ENCODE measurements at regions not wholly inside any gene's neighbourhood (a gene's known extent, or its start where the extent isn't known, plus 50 kb on each side); places are given as distances from the start of the nearest gene placed in this dataset.

GRCh38 chr4:152073351-152074087 is 312.7 kb upstream of the GATB start:
- DNase-seq (ENCODE audit: insufficient read length, low spot score) (no peak), FAIRE-seq (no peak)
- TF ChIP-seq SPI1 (IDR thresholded peaks at IDR 0.05; ENCODE audit: low read depth, low read length) (no peak), TAF1 (IDR thresholded peaks at IDR 0.05; ENCODE audit: low read depth, low read length) (no peak), PAX5 (IDR thresholded peaks at IDR 0.05; ENCODE audit: insufficient read depth, low read length, severe bottlenecking) (no peak), POU2F2 (IDR thresholded peaks at IDR 0.05; ENCODE audit: low read depth, low read length) (no peak), POLR2AphosphoS5 (IDR thresholded peaks at IDR 0.05; ENCODE audit: low read depth, low read length) (no peak), POLR2A (IDR thresholded peaks at IDR 0.05; ENCODE audit: low read depth, low read length) (no peak)

DNA sequence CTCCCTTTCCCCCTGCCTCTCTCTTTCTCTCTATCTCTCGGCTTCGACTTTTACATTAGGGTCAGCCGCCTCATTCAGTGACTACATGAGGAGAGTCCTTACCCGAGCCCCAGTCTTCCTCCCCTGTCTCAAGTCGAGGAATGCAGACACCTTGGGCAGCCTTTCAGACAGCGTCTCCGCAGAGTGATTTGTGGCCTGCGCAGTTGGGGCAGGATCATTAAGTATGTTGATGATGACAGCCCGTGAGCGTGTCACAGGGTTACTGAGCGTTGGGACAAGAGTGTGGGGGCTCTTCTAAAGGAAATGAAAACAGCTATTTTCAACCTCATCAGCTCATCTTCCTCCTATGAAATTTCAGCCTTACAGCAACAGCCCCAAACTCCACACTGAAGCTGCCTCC is 312.1 kb upstream of the GATB start:
- TF ChIP-seq PAX5 (IDR thresholded peaks at IDR 0.05; ENCODE audit: insufficient read depth, low read length, severe bottlenecking) (no peak), POU2F2 (IDR thresholded peaks at IDR 0.05; ENCODE audit: low read depth, low read length) (no peak), TAF1 (IDR thresholded peaks at IDR 0.05; ENCODE audit: low read depth, low read length) (no peak), SPI1 (IDR thresholded peaks at IDR 0.05; ENCODE audit: low read depth, low read length) (no peak), POLR2A (IDR thresholded peaks at IDR 0.05; ENCODE audit: low read depth, low read length) (no peak), POLR2AphosphoS5 (IDR thresholded peaks at IDR 0.05; ENCODE audit: low read depth, low read length) (no peak)
- no peak for FAIRE-seq
- no peak for DNase-seq (ENCODE audit: insufficient read length, low spot score)

DNA sequence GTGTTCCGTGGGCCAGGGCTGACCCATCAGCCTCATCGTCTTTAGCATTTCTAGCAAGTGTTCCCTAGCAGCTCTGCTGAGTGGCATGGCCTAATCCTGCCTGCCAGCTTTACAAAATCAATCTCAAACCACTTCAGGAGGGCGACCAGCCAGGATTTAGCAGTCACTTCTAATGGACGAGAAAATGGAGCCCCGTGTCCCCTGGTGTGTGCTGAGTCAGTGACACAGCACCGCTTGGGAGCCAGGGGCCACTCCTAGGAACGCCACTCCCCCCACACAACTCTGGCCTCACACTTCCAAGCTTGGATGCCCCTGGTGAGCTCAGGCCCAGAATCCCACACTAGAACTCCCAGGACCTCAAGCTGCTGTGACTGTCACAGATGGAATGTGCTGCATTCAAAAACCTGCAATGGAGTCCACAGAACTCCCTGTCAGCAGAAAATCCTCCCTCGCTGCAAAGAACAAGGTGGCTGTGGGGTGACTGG is 311.2 kb upstream of the GATB start:
- no peak for FAIRE-seq
- no peak for TF ChIP-seq SPI1 (IDR thresholded peaks at IDR 0.05; ENCODE audit: low read depth, low read length)
- TF ChIP-seq TAF1 (IDR thresholded peaks at IDR 0.05; ENCODE audit: low read depth, low read length) = no peak
- no peak for TF ChIP-seq POU2F2 (IDR thresholded peaks at IDR 0.05; ENCODE audit: low read depth, low read length)
- no peak for TF ChIP-seq PAX5 (IDR thresholded peaks at IDR 0.05; ENCODE audit: insufficient read depth, low read length, severe bottlenecking)
- TF ChIP-seq POLR2A (IDR thresholded peaks at IDR 0.05; ENCODE audit: low read depth, low read length) = no peak
- TF ChIP-seq POLR2AphosphoS5 (IDR thresholded peaks at IDR 0.05; ENCODE audit: low read depth, low read length) = no peak
- DNase-seq (ENCODE audit: insufficient read length, low spot score) = no peak

DNA sequence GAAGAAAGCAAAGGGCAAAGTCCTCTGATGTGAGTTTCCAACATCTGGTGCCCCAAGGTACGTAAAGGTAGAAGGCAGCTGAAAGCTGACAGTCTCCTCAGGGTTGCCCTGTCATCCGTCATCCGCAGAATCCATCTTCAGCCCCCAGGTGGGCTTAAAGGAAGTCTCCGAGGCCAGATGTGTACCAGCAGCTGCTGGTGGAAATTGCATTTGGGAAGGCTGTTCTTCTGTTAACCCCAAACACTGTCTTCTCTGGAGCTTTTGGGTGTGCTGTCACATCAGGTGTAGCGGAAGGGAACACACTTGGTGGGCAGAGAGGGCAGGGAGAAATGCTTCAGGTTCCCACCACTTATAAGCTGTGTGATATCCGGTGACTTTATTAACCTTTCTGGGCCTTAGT is 310.0 kb upstream of the GATB start:
- no peak for DNase-seq (ENCODE audit: insufficient read length, low spot score)
- no peak for TF ChIP-seq SPI1 (IDR thresholded peaks at IDR 0.05; ENCODE audit: low read depth, low read length)
- no peak for TF ChIP-seq PAX5 (IDR thresholded peaks at IDR 0.05; ENCODE audit: insufficient read depth, low read length, severe bottlenecking)
- no peak for TF ChIP-seq POU2F2 (IDR thresholded peaks at IDR 0.05; ENCODE audit: low read depth, low read length)
- no peak for TF ChIP-seq POLR2AphosphoS5 (IDR thresholded peaks at IDR 0.05; ENCODE audit: low read depth, low read length)
- TF ChIP-seq TAF1 (IDR thresholded peaks at IDR 0.05; ENCODE audit: low read depth, low read length) = no peak
- TF ChIP-seq POLR2A (IDR thresholded peaks at IDR 0.05; ENCODE audit: low read depth, low read length) = no peak
- no peak for FAIRE-seq

DNA sequence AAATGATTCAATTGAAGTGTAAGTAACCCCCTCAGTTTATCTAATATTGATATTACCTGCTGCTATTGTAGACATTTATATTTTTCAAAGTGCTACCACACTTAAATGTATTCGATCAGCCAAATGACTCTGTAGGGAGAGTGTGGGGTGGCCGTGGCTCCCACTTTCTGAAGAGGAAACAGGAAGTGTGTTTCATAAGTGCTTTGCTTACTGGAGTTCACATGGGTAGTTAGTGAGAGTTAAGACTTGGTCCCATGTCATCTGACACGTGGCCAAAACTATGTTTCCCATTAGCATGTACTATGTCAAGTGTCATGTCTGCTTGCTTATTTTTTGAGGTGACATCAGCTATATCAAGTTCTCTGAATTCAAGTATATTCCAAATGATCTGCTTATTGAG is 308.1 kb upstream of the GATB start:
- no peak for FAIRE-seq
- DNase-seq (ENCODE audit: insufficient read length, low spot score) = no peak
- TF ChIP-seq TAF1 (IDR thresholded peaks at IDR 0.05; ENCODE audit: low read depth, low read length) = no peak
- TF ChIP-seq POLR2A (IDR thresholded peaks at IDR 0.05; ENCODE audit: low read depth, low read length) = no peak
- no peak for TF ChIP-seq POLR2AphosphoS5 (IDR thresholded peaks at IDR 0.05; ENCODE audit: low read depth, low read length)
- TF ChIP-seq POU2F2 (IDR thresholded peaks at IDR 0.05; ENCODE audit: low read depth, low read length) = no peak
- TF ChIP-seq SPI1 (IDR thresholded peaks at IDR 0.05; ENCODE audit: low read depth, low read length) = no peak
- no peak for TF ChIP-seq PAX5 (IDR thresholded peaks at IDR 0.05; ENCODE audit: insufficient read depth, low read length, severe bottlenecking)

DNA sequence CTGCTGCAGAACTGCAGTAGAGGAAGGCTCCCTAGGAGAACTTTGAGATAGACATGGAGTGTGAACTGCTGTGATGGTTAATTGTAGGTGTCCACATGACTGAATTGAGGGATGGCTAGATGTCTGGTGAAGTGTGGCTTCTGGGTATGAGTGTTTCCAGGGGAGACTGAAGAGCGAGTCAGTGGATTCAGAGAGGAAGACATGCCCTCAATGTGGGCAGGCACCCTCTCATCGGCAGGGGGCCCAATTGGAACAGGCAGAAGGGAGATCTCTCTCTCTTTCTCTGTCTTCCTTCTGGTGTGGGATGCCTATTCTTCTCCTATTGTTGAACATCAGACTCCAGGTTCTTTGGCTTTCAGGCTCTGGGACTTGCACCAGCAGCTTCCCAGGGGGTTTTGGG is 304.7 kb upstream of the GATB start:
- FAIRE-seq (no peak), DNase-seq (ENCODE audit: insufficient read length, low spot score) (no peak)
- TF ChIP-seq POLR2A (IDR thresholded peaks at IDR 0.05; ENCODE audit: low read depth, low read length) = no peak
- no peak for TF ChIP-seq PAX5 (IDR thresholded peaks at IDR 0.05; ENCODE audit: insufficient read depth, low read length, severe bottlenecking)
- TF ChIP-seq POLR2AphosphoS5 (IDR thresholded peaks at IDR 0.05; ENCODE audit: low read depth, low read length) = no peak
- TF ChIP-seq TAF1 (IDR thresholded peaks at IDR 0.05; ENCODE audit: low read depth, low read length) = no peak
- no peak for TF ChIP-seq POU2F2 (IDR thresholded peaks at IDR 0.05; ENCODE audit: low read depth, low read length)
- TF ChIP-seq SPI1 (IDR thresholded peaks at IDR 0.05; ENCODE audit: low read depth, low read length) = no peak

- DNase-seq (ENCODE audit: insufficient read length, low spot score) (no peak), FAIRE-seq (no peak)
- TF ChIP-seq POU2F2 (IDR thresholded peaks at IDR 0.05; ENCODE audit: low read depth, low read length) = no peak
- no peak for TF ChIP-seq TAF1 (IDR thresholded peaks at IDR 0.05; ENCODE audit: low read depth, low read length)
- TF ChIP-seq SPI1 (IDR thresholded peaks at IDR 0.05; ENCODE audit: low read depth, low read length) = no peak
- TF ChIP-seq POLR2A (IDR thresholded peaks at IDR 0.05; ENCODE audit: low read depth, low read length) = no peak
Measured at GRCh38 chr4:152064753-152065152, 303.9 kb upstream of the GATB start.

DNA sequence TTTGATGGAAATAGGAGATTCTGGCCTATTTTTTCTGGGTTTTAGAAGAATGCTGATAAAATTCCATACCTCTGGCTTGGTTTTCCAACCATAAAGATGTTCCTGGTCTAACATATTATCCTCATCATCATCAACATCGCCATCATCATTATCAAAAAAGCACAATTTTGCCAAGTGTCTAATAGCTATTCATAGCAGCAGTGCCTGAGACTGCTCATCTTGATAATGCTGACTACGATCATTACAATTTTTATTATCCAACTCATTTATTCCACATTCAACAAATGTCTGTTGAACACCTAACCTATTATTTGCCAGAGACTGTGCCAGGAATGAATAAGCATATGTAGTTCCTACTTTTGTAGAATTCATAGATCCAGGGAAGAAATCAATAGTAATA is 303.5 kb upstream of the GATB start:
- TF ChIP-seq PAX5 (IDR thresholded peaks at IDR 0.05; ENCODE audit: insufficient read depth, low read length, severe bottlenecking) = no peak
- no peak for TF ChIP-seq POLR2A (IDR thresholded peaks at IDR 0.05; ENCODE audit: low read depth, low read length)
- no peak for TF ChIP-seq POLR2AphosphoS5 (IDR thresholded peaks at IDR 0.05; ENCODE audit: low read depth, low read length)
- no peak for TF ChIP-seq POU2F2 (IDR thresholded peaks at IDR 0.05; ENCODE audit: low read depth, low read length)
- no peak for TF ChIP-seq SPI1 (IDR thresholded peaks at IDR 0.05; ENCODE audit: low read depth, low read length)
- TF ChIP-seq TAF1 (IDR thresholded peaks at IDR 0.05; ENCODE audit: low read depth, low read length) = no peak
- FAIRE-seq (no peak), DNase-seq (ENCODE audit: insufficient read length, low spot score) (no peak)

GRCh38 chr4:152063621-152064240 is 302.9 kb upstream of the GATB start:
- DNase-seq (ENCODE audit: insufficient read length, low spot score) (no peak), FAIRE-seq (no peak)
- TF ChIP-seq POLR2A (IDR thresholded peaks at IDR 0.05; ENCODE audit: low read depth, low read length) (no peak), TAF1 (IDR thresholded peaks at IDR 0.05; ENCODE audit: low read depth, low read length) (no peak), POU2F2 (IDR thresholded peaks at IDR 0.05; ENCODE audit: low read depth, low read length) (no peak), PAX5 (IDR thresholded peaks at IDR 0.05; ENCODE audit: insufficient read depth, low read length, severe bottlenecking) (no peak), POLR2AphosphoS5 (IDR thresholded peaks at IDR 0.05; ENCODE audit: low read depth, low read length) (no peak), SPI1 (IDR thresholded peaks at IDR 0.05; ENCODE audit: low read depth, low read length) (no peak)

All from GM12891 (cell line).